ENCODE measurements at regions not wholly inside any gene's neighbourhood (a gene's known extent, or its start where the extent isn't known, plus 50 kb on each side); places are given as distances from the start of the nearest gene placed in this dataset.

DNA sequence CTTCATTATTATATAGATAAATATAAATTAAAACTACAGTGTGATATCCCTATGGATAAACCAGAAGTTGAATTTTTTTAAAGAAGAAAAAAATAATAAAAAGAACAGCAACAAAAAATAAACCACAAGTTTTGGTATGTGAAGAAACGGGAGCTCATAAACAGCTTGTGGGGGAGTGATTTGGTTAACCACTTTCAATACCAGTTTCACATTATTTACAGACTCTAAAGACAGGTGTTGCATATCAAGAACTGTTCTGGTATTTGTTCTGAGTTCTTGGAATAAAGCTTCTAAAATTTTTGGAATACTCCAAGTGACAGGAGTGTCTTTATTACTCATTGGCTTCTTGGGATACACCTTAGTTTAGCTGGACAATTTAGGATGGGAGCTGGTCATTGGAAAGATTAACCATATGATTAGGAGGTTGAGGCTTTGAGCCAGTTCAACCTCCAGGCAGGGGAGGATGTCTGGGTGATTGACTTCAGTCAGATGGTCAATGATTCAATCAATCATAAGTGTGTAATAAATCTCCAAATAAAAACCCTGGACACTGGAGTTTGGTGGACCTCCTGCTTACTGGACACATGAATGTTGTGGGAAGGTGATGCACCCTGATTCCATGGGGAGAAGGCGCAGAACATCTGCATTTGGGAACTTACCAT, 2223.1 kb upstream of the C9orf72 start:
- no peak for TF ChIP-seq POLR2A (IDR thresholded peaks at IDR 0.05)
- TF ChIP-seq, protein P1, sequence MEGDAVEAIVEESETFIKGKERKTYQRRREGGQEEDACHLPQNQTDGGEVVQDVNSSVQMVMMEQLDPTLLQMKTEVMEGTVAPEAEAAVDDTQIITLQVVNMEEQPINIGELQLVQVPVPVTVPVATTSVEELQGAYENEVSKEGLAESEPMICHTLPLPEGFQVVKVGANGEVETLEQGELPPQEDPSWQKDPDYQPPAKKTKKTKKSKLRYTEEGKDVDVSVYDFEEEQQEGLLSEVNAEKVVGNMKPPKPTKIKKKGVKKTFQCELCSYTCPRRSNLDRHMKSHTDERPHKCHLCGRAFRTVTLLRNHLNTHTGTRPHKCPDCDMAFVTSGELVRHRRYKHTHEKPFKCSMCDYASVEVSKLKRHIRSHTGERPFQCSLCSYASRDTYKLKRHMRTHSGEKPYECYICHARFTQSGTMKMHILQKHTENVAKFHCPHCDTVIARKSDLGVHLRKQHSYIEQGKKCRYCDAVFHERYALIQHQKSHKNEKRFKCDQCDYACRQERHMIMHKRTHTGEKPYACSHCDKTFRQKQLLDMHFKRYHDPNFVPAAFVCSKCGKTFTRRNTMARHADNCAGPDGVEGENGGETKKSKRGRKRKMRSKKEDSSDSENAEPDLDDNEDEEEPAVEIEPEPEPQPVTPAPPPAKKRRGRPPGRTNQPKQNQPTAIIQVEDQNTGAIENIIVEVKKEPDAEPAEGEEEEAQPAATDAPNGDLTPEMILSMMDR (IDR thresholded peaks at IDR 0.05): no peak

Data from prostate gland (tissue), 2 donors.